B cell (primary cell): ENCODE measurements at regions not wholly inside any gene's neighbourhood (a gene's known extent, or its start where the extent isn't known, plus 50 kb on each side); places are given as distances from the start of the nearest gene placed in this dataset.

Experiments used
- ATAC-seq: fragments of 200-7000 bp; cut with Tn5 transposase; one replicate; pipeline ENCODE4 v1.10.0; 2021; ENCODE audit warnings: low read depth, mild to moderate bottlenecking, moderate number of reproducible peaks, moderate library complexity
- CTCF ChIA-PET: fragments of 350-600 bp; sonication (Branson Sonifier 250); formaldehyde crosslinking; loops from one replicate; lab custom pipeline; 2021; ENCODE audit warnings: antibody characterized with exemption, inconsistent platforms; lab: Charles Lee
- POLR2A ChIA-PET: fragments of 350-600 bp; sonication (Branson Sonifier 250); formaldehyde crosslinking; loops from one replicate; lab custom pipeline; 2021; ENCODE audit warnings: antibody characterized with exemption; lab: Charles Lee
- DNase-seq: peaks from one replicate; pipeline ENCODE4 v3.0.0; 2013
- H2AFZ ChIP-seq: 2 replicates; pipeline ENCODE4 v1.6.1; 2012; ENCODE audit warnings: mild to moderate bottlenecking, low read depth, low read length; ENCODE audit not compliant: insufficient read depth, poor library complexity, severe bottlenecking
- H3K27ac ChIP-seq, 2 donors: 1 replicate in 1 of 2; 2 replicates in 1 of 2; pipeline ENCODE4 v1.5.1; 2012 to 2013; ENCODE audit warnings: low read length in 2 of 2, mild to moderate bottlenecking in 2 of 2, moderate library complexity in 1 of 2
- H3K27me3 ChIP-seq, 4 experiments: fragments of 200-600 bp in 1 of 4; sonication (generic) in 1 of 4; replicated peaks in 1 of 4; 1 replicate in 2 of 4; 2 replicates in 2 of 4; pipeline versions ENCODE4 v1.6.1 to v1.7.0; 2013 to 2016; ENCODE audit warnings: low read length in 3 of 4, mild to moderate bottlenecking in 2 of 4, mixed read lengths in 1 of 4, moderate library complexity in 1 of 4; ENCODE audit not compliant: insufficient read depth in 4 of 4, control insufficient read depth in 3 of 4; ENCODE audit errors: control extremely low read depth in 1 of 4
- H3K36me3 ChIP-seq, 2 experiments: replicated peaks in 1 of 2; 1 replicate in 1 of 2; 2 replicates in 1 of 2; pipeline versions ENCODE4 v1.6.1 to v1.7.1; 2013; ENCODE audit warnings: low read length in 1 of 2; ENCODE audit not compliant: insufficient read depth in 2 of 2, control insufficient read depth in 1 of 2; ENCODE audit errors: control extremely low read depth in 1 of 2, extremely low read depth in 1 of 2
- H3K4me1 ChIP-seq, 2 donors: fragments of 200-600 bp in 1 of 2; sonication (generic) in 1 of 2; 1 replicate in 1 of 2; 2 replicates in 1 of 2; pipeline versions ENCODE4 v1.5.1 to v1.6.1; 2013 to 2017; ENCODE audit warnings: low read length in 2 of 2; ENCODE audit not compliant: control insufficient read depth in 2 of 2, insufficient read depth in 2 of 2
- H3K4me2 ChIP-seq: replicated peaks from 2 replicates; pipeline ENCODE3; 2012; ENCODE audit warnings: mild to moderate bottlenecking, low read depth, low read length; ENCODE audit not compliant: poor library complexity, severe bottlenecking
- H3K4me3 ChIP-seq, 5 experiments: fragments of 200-600 bp in 1 of 5; sonication (generic) in 1 of 5; 1 replicate in 3 of 5; 2 replicates in 2 of 5; pipeline versions ENCODE4 v1.5.1 to v1.7.0; 2011 to 2016; ENCODE audit warnings: low read length in 4 of 5, mild to moderate bottlenecking in 4 of 5, low read depth in 2 of 5, control low read depth in 1 of 5, moderate library complexity in 1 of 5; ENCODE audit not compliant: insufficient read depth in 1 of 5; ENCODE audit errors: control extremely low read depth in 1 of 5, extremely low read depth in 1 of 5
- H3K79me2 ChIP-seq: fragments of 200-600 bp; sonication (generic); one replicate; pipeline ENCODE4 v1.6.0; 2016; ENCODE audit warnings: low read length; ENCODE audit not compliant: control insufficient read depth, insufficient read depth
- H3K9ac ChIP-seq: fragments of 200-600 bp; sonication (generic); 2 replicates; pipeline ENCODE4 v1.6.1; 2017; ENCODE audit warnings: mild to moderate bottlenecking, low read length, moderate library complexity
- H3K9me3 ChIP-seq, 3 donors: one replicate each; pipeline versions ENCODE4 v1.6.1 to v1.7.1; 2013; ENCODE audit warnings: low read length in 2 of 3; ENCODE audit not compliant: control insufficient read depth in 2 of 3, insufficient read depth in 1 of 3; ENCODE audit errors: control extremely low read depth in 1 of 3
- H4K20me1 ChIP-seq: 2 replicates; pipeline ENCODE4 v1.6.0; 2012; ENCODE audit warnings: mild to moderate bottlenecking, low read length; ENCODE audit not compliant: insufficient read depth, control insufficient read depth, poor library complexity, severe bottlenecking
- H3K27ac Mint-ChIP-seq: one replicate; pipeline ENCODE4 v1.8.0; 2021; ENCODE audit warnings: mixed read lengths
- H3K27me3 Mint-ChIP-seq: one replicate; pipeline ENCODE4 v1.8.0; 2021; ENCODE audit warnings: mixed read lengths
- H3K4me1 Mint-ChIP-seq: one replicate; pipeline ENCODE4 v1.8.0; 2021; ENCODE audit warnings: mixed read lengths
- H3K4me3 Mint-ChIP-seq: one replicate; pipeline ENCODE4 v1.8.0; 2021; ENCODE audit warnings: mixed read lengths
- H3K9me3 Mint-ChIP-seq: one replicate; pipeline ENCODE4 v1.8.0; 2022; ENCODE audit warnings: mixed read lengths; ENCODE audit not compliant: insufficient read depth
- EZH2 ChIP-seq: IDR thresholded peaks from 2 replicates; pipeline ENCODE4 v1.6.1; 2012; ENCODE audit warnings: borderline replicate concordance, low read depth, mild to moderate bottlenecking, moderate library complexity, low read length; ENCODE audit not compliant: insufficient read depth, poor library complexity, severe bottlenecking
- WGBS: methylation state at CpG from one replicate; pipeline ENCODE4 v1.1.5; 2013; ENCODE audit warnings: missing lambda C conversion rate; ENCODE audit not compliant: insufficient coverage; 5-methylcytosine and 5-hydroxymethylcytosine counted together
- intact Hi-C: fragments of 100-400 bp; cut with micrococcal nuclease; formaldehyde crosslinking; loops from one replicate; pipeline ENCODE4 v1.10.0; 2022
- TF ChIP-seq, protein P1 (sequence below): fragments of 200-600 bp; IDR thresholded peaks from one replicate; pipeline ENCODE4 v1.8.0; 2022; ENCODE audit warnings: antibody characterized with exemption, mild to moderate bottlenecking

DNA sequence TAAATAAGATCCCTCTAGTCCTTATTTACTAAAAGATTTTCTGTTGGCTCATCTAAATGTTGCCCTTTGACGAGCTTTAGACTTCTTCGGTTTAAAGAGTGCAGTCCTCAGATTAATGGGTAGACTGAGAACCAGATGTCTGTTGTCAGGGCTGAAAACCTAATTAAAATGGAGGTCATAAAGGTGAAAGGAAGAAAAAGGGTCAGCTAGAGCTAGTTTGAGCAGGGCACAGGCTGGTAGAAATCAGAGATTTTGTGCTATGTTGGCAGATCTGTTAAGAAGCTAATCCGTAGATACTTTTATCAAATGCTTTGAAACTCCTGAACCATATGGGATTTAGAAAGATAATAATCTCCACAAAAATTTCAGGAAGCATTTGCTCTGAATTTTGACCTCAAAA is 959.0 kb downstream of the PLA2G4A start:
- H3K4me3 ChIP-seq = no peak overlapping the region
- H3K27ac Mint-ChIP-seq = no peak overlapping the region
- CTCF ChIA-PET = no interaction called here
- no peak overlapping the region for H3K4me2 ChIP-seq
- intact Hi-C loops = no loop called here
- H3K27me3 ChIP-seq = no peaks in the 10 kb centered on the region
- H3K9me3 ChIP-seq = peaks cover 0 to 9% (median 1%) of the 10 kb centered on the region in 3 donors
- H3K4me1 Mint-ChIP-seq = no peaks in the 10 kb centered on the region
- no peak overlapping the region for H2AFZ ChIP-seq
- no peak overlapping the region for H3K9ac ChIP-seq
- whole genome bisulfite sequencing = 93% methylated on average over 2 of the region's 3 CpGs
- no peaks in the 10 kb centered on the region for H4K20me1 ChIP-seq
- no peaks in the 10 kb centered on the region for H3K27me3 Mint-ChIP-seq
- ATAC-seq (no peak), DNase-seq (no peak)
- TF ChIP-seq, protein P1, sequence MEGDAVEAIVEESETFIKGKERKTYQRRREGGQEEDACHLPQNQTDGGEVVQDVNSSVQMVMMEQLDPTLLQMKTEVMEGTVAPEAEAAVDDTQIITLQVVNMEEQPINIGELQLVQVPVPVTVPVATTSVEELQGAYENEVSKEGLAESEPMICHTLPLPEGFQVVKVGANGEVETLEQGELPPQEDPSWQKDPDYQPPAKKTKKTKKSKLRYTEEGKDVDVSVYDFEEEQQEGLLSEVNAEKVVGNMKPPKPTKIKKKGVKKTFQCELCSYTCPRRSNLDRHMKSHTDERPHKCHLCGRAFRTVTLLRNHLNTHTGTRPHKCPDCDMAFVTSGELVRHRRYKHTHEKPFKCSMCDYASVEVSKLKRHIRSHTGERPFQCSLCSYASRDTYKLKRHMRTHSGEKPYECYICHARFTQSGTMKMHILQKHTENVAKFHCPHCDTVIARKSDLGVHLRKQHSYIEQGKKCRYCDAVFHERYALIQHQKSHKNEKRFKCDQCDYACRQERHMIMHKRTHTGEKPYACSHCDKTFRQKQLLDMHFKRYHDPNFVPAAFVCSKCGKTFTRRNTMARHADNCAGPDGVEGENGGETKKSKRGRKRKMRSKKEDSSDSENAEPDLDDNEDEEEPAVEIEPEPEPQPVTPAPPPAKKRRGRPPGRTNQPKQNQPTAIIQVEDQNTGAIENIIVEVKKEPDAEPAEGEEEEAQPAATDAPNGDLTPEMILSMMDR = no peak
- TF ChIP-seq EZH2 = no peak
- POLR2A ChIA-PET = no interaction called here
- H3K79me2 ChIP-seq = no peaks in the 10 kb centered on the region
- H3K4me1 ChIP-seq = no peaks in the 10 kb centered on the region
- H3K4me3 Mint-ChIP-seq = no peak overlapping the region
- no peak overlapping the region for H3K27ac ChIP-seq
- no peaks in the 10 kb centered on the region for H3K9me3 Mint-ChIP-seq
- no peaks in the 10 kb centered on the region for H3K36me3 ChIP-seq

DNA sequence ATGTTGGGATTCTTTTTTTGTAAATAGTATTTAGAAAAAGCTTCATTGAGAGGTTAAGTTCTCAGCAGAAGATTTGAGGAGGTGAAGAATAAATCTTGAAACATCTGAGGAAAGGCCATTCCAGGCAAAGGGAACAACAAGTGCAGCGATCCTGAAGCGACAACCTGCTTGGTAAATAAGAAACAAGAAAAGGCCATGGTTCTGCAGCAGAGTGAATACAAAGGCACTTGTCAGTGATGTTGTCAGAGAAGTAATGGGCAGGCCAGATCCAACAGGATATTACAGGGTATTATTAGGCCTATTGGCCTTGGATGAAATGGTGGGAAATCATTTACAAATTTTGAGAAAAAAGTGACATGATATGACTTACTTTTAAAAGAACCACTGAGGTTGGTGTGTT is 960.0 kb downstream of the PLA2G4A start:
- intact Hi-C loops = no loop called here
- DNase-seq = no peak
- CTCF ChIA-PET = no interaction called here
- ATAC-seq = no peak
- H3K4me3 ChIP-seq = no peak overlapping the region
- no peaks in the 10 kb centered on the region for H3K36me3 ChIP-seq
- no peak overlapping the region for H2AFZ ChIP-seq
- H3K27me3 ChIP-seq = no peaks in the 10 kb centered on the region
- no peaks in the 10 kb centered on the region for H3K4me1 ChIP-seq
- WGBS = 100% methylated on average over 2 of the region's 2 CpGs
- Mint-ChIP-seq H3K9me3 (peaks cover 3% of the 10 kb centered on the region), H3K27me3 (no peaks in the 10 kb centered on the region), H3K4me3 (no peak overlapping the region), H3K4me1 (no peaks in the 10 kb centered on the region), H3K27ac (no peak overlapping the region)
- TF ChIP-seq EZH2 = no peak
- POLR2A ChIA-PET = no interaction called here
- H3K27ac ChIP-seq = no peak overlapping the region
- no peak overlapping the region for H3K4me2 ChIP-seq
- H3K79me2 ChIP-seq = no peaks in the 10 kb centered on the region
- no peak overlapping the region for H3K9ac ChIP-seq
- H3K9me3 ChIP-seq = peaks cover 0 to 9% (median 1%) of the 10 kb centered on the region in 3 donors
- no peaks in the 10 kb centered on the region for H4K20me1 ChIP-seq
